MCF 10A (cell line): ENCODE measurements at regions not wholly inside any gene's neighbourhood (a gene's known extent, or its start where the extent isn't known, plus 50 kb on each side); places are given as distances from the start of the nearest gene placed in this dataset.

Experiments
- BruUV-seq: library from RNA; stranded (reverse); fragments of 400-500 nt; replicated peaks from 2 replicates; lab custom pipeline; 2021; lab: Mats Ljungman, UMichigan
- CTCF ChIA-PET: fragments of 300-600 bp; sonication (Branson Sonifier 250); formaldehyde crosslinking; extraction: SDS; loops from one replicate; lab custom pipeline; 2021; ENCODE audit warnings: antibody characterized with exemption, inconsistent platforms; lab: Yijun Ruan, JAX
- POLR2A ChIA-PET: fragments of 300-600, 350-650 bp; sonication (Branson Sonifier 250); formaldehyde crosslinking; extraction: SDS; loops from one replicate; lab custom pipeline; 2020; ENCODE audit warnings: antibody characterized with exemption, inconsistent platforms; lab: Yijun Ruan, JAX
- DNase-seq: peaks from one replicate; pipeline ENCODE4 v3.0.0-alpha.2; 2018; ENCODE audit not compliant: unreplicated experiment
- H3K27ac Mint-ChIP-seq: one replicate; pipeline ENCODE4 v1.8.0; 2022; ENCODE audit warnings: mild to moderate bottlenecking, low read depth, mixed read lengths; ENCODE audit not compliant: unreplicated experiment
- H3K27me3 Mint-ChIP-seq: one replicate; pipeline ENCODE4 v1.8.0; 2022; ENCODE audit warnings: mixed read lengths; ENCODE audit not compliant: insufficient read depth, unreplicated experiment
- H3K36me3 Mint-ChIP-seq: one replicate; pipeline ENCODE4 v1.8.0; 2022; ENCODE audit warnings: mild to moderate bottlenecking, moderate library complexity, mixed read lengths; ENCODE audit not compliant: insufficient read depth, unreplicated experiment
- H3K4me1 Mint-ChIP-seq: one replicate; pipeline ENCODE4 v1.8.0; 2022; ENCODE audit warnings: mixed read lengths; ENCODE audit not compliant: insufficient read depth, unreplicated experiment
- H3K4me3 Mint-ChIP-seq: one replicate; pipeline ENCODE4 v1.8.0; 2022; ENCODE audit warnings: mild to moderate bottlenecking, moderate library complexity, mixed read lengths; ENCODE audit not compliant: unreplicated experiment
- H3K9me3 Mint-ChIP-seq: one replicate; pipeline ENCODE4 v1.8.0; 2022; ENCODE audit warnings: mixed read lengths; ENCODE audit not compliant: unreplicated experiment
- CTCF ChIP-seq: fragments of 200-600 bp; IDR thresholded peaks from one replicate; pipeline ENCODE4 v1.8.0; 2022; ENCODE audit warnings: antibody characterized with exemption, mild to moderate bottlenecking; ENCODE audit not compliant: unreplicated experiment
- intact Hi-C: fragments of 100-400 bp; cut with micrococcal nuclease; formaldehyde crosslinking; loops from 2 replicates; pipeline ENCODE4 v1.14.1; 2022

- Mint-ChIP-seq H3K4me1 (peaks cover 28% of the 10 kb centered on the region), H3K4me3 (no peak overlapping the region), H3K36me3 (no peaks in the 10 kb centered on the region), H3K27ac (peak overlapping the region; percentile 92), H3K27me3 (no peaks in the 10 kb centered on the region), H3K9me3 (no peaks in the 10 kb centered on the region)
- POLR2A ChIA-PET, result interaction anchor here (0.6 to 0.9 kb wide), 4 partner anchors 9 to 66 kb away, joined by 3 to 5 read pairs (median 3); no protein-coding TSS in a partner anchor
- TF ChIP-seq CTCF, result no peak
- intact Hi-C loops, result no loop called here
- DNase-seq, result peak; percentile 56
- BruUV-seq, result no TSS peak
- CTCF ChIA-PET, result no interaction called here
Observed at GRCh38 chr2:21361957-21362486, 238.3 kb downstream of the TDRD15 start.

GRCh38 chr2:21363364-21363763 is 239.6 kb downstream of the TDRD15 start:
- intact Hi-C loops, result no loop called here
- ChIA-PET CTCF (interaction anchor here (0.6 to 1.6 kb wide), 5 partner anchors 10 to 712 kb away, joined by 3 to 6 read pairs (median 4); partner anchors contain the start of gene HS1BP3), POLR2A (interaction anchor here (0.9 kb wide), 1 partner anchor 10 kb away, joined by 3 read pairs; no protein-coding TSS in a partner anchor)
- TF ChIP-seq CTCF, result peak; percentile 15
- BruUV-seq, result no TSS peak
- H3K4me3 Mint-ChIP-seq, result no peak overlapping the region
- H3K4me1 Mint-ChIP-seq, result peaks cover 31% of the 10 kb centered on the region
- H3K27me3 Mint-ChIP-seq, result no peaks in the 10 kb centered on the region
- H3K9me3 Mint-ChIP-seq, result no peaks in the 10 kb centered on the region
- no peaks in the 10 kb centered on the region for H3K36me3 Mint-ChIP-seq
- DNase-seq, result no peak
- H3K27ac Mint-ChIP-seq, result no peak overlapping the region

GRCh38 chr2:21367421-21367820 is 243.7 kb downstream of the TDRD15 start:
- no TSS peak for BruUV-seq
- ChIA-PET CTCF (no interaction called here), POLR2A (no interaction called here)
- Mint-ChIP-seq H3K4me1 (peaks cover 14% of the 10 kb centered on the region), H3K4me3 (no peak overlapping the region), H3K27me3 (no peaks in the 10 kb centered on the region), H3K9me3 (no peaks in the 10 kb centered on the region), H3K36me3 (no peaks in the 10 kb centered on the region), H3K27ac (peak overlapping the region; percentile 61)
- intact Hi-C loops, result no loop called here
- DNase-seq, result peak; percentile 46
- TF ChIP-seq CTCF, result no peak

GRCh38 chr2:21369787-21370186 is 246.0 kb downstream of the TDRD15 start:
- no peak overlapping the region for H3K4me3 Mint-ChIP-seq
- TF ChIP-seq CTCF, result no peak
- CTCF ChIA-PET, result no interaction called here
- no peak overlapping the region for H3K27ac Mint-ChIP-seq
- H3K36me3 Mint-ChIP-seq, result no peaks in the 10 kb centered on the region
- POLR2A ChIA-PET, result no interaction called here
- BruUV-seq, result no TSS peak
- intact Hi-C loops, result no loop called here
- DNase-seq, result no peak
- H3K27me3 Mint-ChIP-seq, result no peaks in the 10 kb centered on the region
- H3K4me1 Mint-ChIP-seq, result peaks cover 9% of the 10 kb centered on the region
- no peaks in the 10 kb centered on the region for H3K9me3 Mint-ChIP-seq
